Uterus (tissue), 3 donors: ENCODE measurements at regions not wholly inside any gene's neighbourhood (a gene's known extent, or its start where the extent isn't known, plus 50 kb on each side); places are given as distances from the start of the nearest gene placed in this dataset.

Experiments
- DNase-seq, 2 donors: peaks; one replicate each; pipeline ENCODE4 v3.0.0-alpha.2; 2019 to 2020
- H3K27ac ChIP-seq, 2 donors: fragments of 200-600 bp; sonication (generic); 1 replicate in 1 of 2; 2 replicates in 1 of 2; pipeline ENCODE4 v1.5.1; 2016 to 2018
- H3K27me3 ChIP-seq, 2 donors: fragments of 200-600 bp; sonication (generic); one replicate each; pipeline ENCODE4 v1.5.1; 2018 to 2019; ENCODE audit warnings: control low read depth in 1 of 2
- H3K36me3 ChIP-seq, 2 donors: fragments of 200-600 bp; sonication (generic); one replicate each; pipeline ENCODE4 v1.5.1; 2019; ENCODE audit warnings: control low read depth in 1 of 2
- H3K4me1 ChIP-seq, 2 donors: fragments of 200-600 bp; sonication (generic); one replicate each; pipeline ENCODE4 v1.5.1; 2018 to 2019; ENCODE audit warnings: control low read depth in 1 of 2
- H3K4me3 ChIP-seq, 2 donors: fragments of 200-600 bp; sonication (generic); 1 replicate in 1 of 2; 2 replicates in 1 of 2; pipeline ENCODE4 v1.5.1; 2018 to 2019; ENCODE audit warnings: mild to moderate bottlenecking in 1 of 2
- H3K9me3 ChIP-seq, 2 donors: fragments of 200-600 bp; sonication (generic); one replicate each; pipeline ENCODE4 v1.5.1; 2019; ENCODE audit warnings: control low read depth in 1 of 2
- POLR2A ChIP-seq, 2 donors: fragments of 450-650 bp; IDR thresholded peaks; one replicate each; pipeline ENCODE4 v1.6.1; 2016; ENCODE audit warnings: antibody characterized with exemption in 2 of 2, mild to moderate bottlenecking in 1 of 2, moderate library complexity in 1 of 2
- intact Hi-C: fragments of 100-400 bp; cut with DNase I; formaldehyde crosslinking; loops from one replicate; pipeline ENCODE4 v1.15.1; 2023; ENCODE audit warnings: low total_unique reads
- TF ChIP-seq, protein P1 (sequence below), 4 experiments: fragments of 200-600 bp in 2 of 4; fragments of 450-650 bp in 2 of 4; sonication (generic) in 2 of 4; IDR thresholded peaks; one replicate each; pipeline ENCODE4 v1.5.1; 2016 to 2019; ENCODE audit warnings: antibody characterized with exemption in 4 of 4, mild to moderate bottlenecking in 2 of 4, moderate library complexity in 1 of 4
- donor health status: DM: yes; HTN: yes; CAD: no.

DNA sequence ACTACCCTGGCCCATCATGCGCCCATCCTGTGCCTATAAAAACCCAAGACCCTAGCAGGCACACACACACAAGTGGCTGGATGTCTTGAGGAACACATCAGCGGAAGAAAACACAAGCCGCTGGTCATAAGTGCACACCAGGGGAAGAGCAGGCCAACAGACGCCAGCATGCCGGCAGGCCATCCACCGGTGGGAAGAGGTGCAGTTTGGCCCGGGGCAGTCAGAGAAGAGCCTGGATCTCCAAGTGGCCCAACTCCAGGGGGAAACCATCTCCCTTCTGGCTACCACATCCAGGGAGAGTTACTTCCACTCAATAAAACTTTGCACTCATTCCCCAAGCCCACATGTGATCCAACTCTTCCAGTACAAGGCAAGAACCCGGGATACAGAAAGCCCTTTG is 2001.3 kb upstream of the NUDT12 start:
- TF ChIP-seq POLR2A (IDR thresholded peaks at IDR 0.05), result no peak
- TF ChIP-seq, protein P1, sequence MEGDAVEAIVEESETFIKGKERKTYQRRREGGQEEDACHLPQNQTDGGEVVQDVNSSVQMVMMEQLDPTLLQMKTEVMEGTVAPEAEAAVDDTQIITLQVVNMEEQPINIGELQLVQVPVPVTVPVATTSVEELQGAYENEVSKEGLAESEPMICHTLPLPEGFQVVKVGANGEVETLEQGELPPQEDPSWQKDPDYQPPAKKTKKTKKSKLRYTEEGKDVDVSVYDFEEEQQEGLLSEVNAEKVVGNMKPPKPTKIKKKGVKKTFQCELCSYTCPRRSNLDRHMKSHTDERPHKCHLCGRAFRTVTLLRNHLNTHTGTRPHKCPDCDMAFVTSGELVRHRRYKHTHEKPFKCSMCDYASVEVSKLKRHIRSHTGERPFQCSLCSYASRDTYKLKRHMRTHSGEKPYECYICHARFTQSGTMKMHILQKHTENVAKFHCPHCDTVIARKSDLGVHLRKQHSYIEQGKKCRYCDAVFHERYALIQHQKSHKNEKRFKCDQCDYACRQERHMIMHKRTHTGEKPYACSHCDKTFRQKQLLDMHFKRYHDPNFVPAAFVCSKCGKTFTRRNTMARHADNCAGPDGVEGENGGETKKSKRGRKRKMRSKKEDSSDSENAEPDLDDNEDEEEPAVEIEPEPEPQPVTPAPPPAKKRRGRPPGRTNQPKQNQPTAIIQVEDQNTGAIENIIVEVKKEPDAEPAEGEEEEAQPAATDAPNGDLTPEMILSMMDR (IDR thresholded peaks at IDR 0.05), result no peak
- intact Hi-C loops, result no loop called here
- Histone ChIP-seq H3K36me3 (no peaks in the 10 kb centered on the region), H3K27me3 (no peaks in the 10 kb centered on the region), H3K4me1 (no peaks in the 10 kb centered on the region), H3K4me3 (no peak overlapping the region), H3K9me3 (no peaks in the 10 kb centered on the region), H3K27ac (no peak overlapping the region)
- no peak for DNase-seq

- H3K4me3 ChIP-seq, result no peak overlapping the region
- H3K4me1 ChIP-seq, result no peaks in the 10 kb centered on the region
- TF ChIP-seq, protein P1 (IDR thresholded peaks at IDR 0.05), result no peak
- no peak for TF ChIP-seq POLR2A (IDR thresholded peaks at IDR 0.05)
- H3K9me3 ChIP-seq, result no peaks in the 10 kb centered on the region
- H3K27me3 ChIP-seq, result no peaks in the 10 kb centered on the region
- no peaks in the 10 kb centered on the region for H3K36me3 ChIP-seq
- intact Hi-C loops, result no loop called here
- no peak for DNase-seq
- no peak overlapping the region for H3K27ac ChIP-seq
These were observed 1992.1 kb upstream of the NUDT12 start for GRCh38 chr5:105554568-105555169.

DNA sequence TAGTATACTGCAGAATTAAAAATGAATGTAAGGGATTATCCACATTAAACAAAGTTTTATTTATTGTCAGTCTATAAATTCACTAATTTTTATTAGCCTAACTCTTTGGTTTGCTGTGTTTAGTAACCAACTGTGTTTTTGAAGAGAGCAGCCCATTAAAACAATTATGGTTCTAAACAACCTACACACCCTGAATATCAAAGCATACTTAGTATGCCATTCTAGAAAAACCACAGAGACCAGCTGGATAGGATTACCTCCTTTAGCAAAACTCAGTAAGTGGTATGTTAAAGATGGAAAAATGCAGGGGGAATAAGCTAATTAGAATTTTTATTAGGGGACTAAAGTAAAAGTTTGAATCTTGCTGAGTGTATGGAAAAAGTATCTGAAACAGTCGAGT is 1981.7 kb upstream of the NUDT12 start:
- TF ChIP-seq POLR2A (IDR thresholded peaks at IDR 0.05), result no peak
- TF ChIP-seq, protein P1 (IDR thresholded peaks at IDR 0.05), result no peak
- Histone ChIP-seq H3K27me3 (no peaks in the 10 kb centered on the region), H3K4me3 (no peak overlapping the region), H3K4me1 (no peaks in the 10 kb centered on the region), H3K36me3 (no peaks in the 10 kb centered on the region), H3K27ac (no peak overlapping the region), H3K9me3 (no peaks in the 10 kb centered on the region)
- intact Hi-C loops, result no loop called here
- no peak for DNase-seq

- TF ChIP-seq, protein P1 (IDR thresholded peaks at IDR 0.05), result no peak
- TF ChIP-seq POLR2A (IDR thresholded peaks at IDR 0.05), result no peak
- intact Hi-C loops, result no loop called here
- no peak overlapping the region for H3K4me3 ChIP-seq
- no peaks in the 10 kb centered on the region for H3K4me1 ChIP-seq
- no peak for DNase-seq
- no peak overlapping the region for H3K27ac ChIP-seq
- H3K27me3 ChIP-seq, result no peaks in the 10 kb centered on the region
- H3K9me3 ChIP-seq, result no peaks in the 10 kb centered on the region
- no peaks in the 10 kb centered on the region for H3K36me3 ChIP-seq
These were observed 1974.1 kb upstream of the NUDT12 start for GRCh38 chr5:105536675-105537074.

DNA sequence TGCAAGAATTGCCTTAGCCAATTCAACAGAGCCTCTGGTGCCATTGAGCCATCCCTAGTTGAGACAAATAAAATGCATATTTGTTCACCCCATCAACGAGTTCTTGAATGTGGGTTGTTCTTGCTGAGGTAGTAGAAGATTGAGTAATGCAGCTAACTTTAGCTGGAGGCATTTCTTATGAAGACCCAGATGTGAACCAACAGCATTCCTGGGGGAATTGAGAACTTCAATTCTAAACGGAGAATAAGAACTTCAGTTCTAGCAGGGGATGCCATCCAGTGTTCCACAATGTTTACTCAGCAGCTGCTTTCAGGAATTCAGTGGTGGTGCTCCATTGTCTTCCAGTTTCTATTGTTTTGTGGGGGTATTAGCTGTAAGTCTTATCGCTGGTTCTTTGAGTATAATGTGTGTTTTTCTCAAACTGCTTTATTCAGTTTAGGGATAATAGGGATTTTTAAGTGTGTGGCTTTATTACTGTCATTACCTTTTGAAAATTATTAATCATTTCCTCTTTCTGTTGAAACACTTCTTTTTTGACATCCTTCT is 1968.2 kb upstream of the NUDT12 start:
- intact Hi-C loops, result no loop called here
- Histone ChIP-seq H3K4me1 (no peaks in the 10 kb centered on the region), H3K36me3 (no peaks in the 10 kb centered on the region), H3K27me3 (no peaks in the 10 kb centered on the region), H3K4me3 (no peak overlapping the region), H3K9me3 (no peaks in the 10 kb centered on the region), H3K27ac (no peak overlapping the region)
- TF ChIP-seq POLR2A (IDR thresholded peaks at IDR 0.05), result no peak
- TF ChIP-seq, protein P1 (IDR thresholded peaks at IDR 0.05), result no peak
- DNase-seq, result no peak
